Stimulated activated CD8-positive, alpha-beta memory T cell treated with anti-CD3 and anti-CD28 coated beads, Interleukin-2, amount 100 ng/mL, for 48 hours (primary cell): ENCODE measurements at regions not wholly inside any gene's neighbourhood (a gene's known extent, or its start where the extent isn't known, plus 50 kb on each side); places are given as distances from the start of the nearest gene placed in this dataset.
"Not testable (repeated sequence)": the region's sequence is repeated elsewhere in the genome, so short reads cannot be mapped to it uniquely, and the experiment has no call there.

ENCODE experiments used
- DNase-seq, 2 donors: peaks; one replicate each; pipeline ENCODE4 v3.0.0-alpha.2; 2020; ENCODE audit warnings: low read depth in 2 of 2

DNA sequence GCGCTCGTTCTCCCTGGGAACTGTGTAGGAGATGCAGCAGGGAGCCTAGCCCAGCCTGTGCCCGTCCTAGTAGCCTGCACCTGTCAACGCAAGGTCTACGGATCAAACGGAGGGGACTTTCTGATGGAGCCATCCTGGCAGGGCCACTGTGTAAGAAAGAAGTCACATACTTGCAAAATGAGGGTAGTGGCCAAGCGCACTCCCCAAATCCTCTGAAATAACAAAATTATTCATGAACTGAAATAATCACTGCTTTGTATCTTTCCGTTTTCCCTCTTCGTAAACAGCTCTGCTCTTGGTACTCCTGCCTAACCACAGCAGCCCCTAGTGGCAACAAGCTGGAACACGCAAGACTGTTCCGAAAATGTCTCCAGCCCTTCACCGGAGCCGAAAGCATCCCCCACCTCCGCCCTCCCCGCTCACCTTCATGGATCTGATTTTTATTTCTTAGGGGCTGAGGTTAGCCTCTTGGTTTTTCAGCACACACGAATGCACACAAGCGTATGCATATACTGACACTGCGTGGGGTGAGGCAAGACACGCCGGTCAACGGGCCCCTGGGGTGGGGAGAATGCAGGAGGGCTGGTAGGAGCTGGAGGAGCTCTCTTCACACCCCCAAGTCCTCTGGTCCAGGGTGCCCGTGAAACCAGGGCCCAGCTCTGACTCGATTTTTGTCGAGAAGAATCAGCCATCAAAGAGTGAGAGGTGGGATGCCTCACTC is 100.8 kb downstream of the ABCC12 start:
- DNase-seq = peak in 1 of 2 donors; percentile 9

GRCh38 chr16:48053418-48053745 is 102.4 kb downstream of the ABCC12 start:
- no peak for DNase-seq

- no peak for DNase-seq
Measured at GRCh38 chr16:48052731-48053417, 102.9 kb downstream of the ABCC12 start.

- no peak for DNase-seq
Measured at GRCh38 chr16:48050871-48051270, 104.9 kb downstream of the ABCC12 start.

GRCh38 chr16:48049847-48050246 is 105.9 kb downstream of the ABCC12 start:
- DNase-seq = no peak

GRCh38 chr16:48047720-48048119 is 108.1 kb downstream of the ABCC12 start:
- no peak for DNase-seq

DNA sequence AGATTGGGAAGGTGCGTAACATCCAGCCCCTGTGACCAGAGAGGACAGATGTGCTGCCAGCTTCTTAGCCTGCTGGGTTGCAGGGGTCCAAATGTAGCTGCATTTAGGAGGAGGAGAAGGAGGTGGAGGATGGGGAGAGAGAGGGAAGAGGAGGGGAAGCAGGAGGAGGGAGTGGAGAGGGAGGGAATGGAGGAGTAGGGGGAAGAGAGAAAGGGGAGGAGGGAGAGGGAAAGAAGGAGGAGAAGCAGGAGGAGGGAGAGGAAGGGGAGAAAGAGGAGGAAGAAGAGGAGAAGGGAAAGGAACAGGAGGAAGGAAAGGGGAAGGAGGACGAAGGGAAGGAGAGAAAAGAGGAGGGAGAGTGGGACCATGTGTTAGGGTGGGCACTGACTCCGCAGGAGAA is 108.6 kb downstream of the ABCC12 start:
- no peak for DNase-seq

DNA sequence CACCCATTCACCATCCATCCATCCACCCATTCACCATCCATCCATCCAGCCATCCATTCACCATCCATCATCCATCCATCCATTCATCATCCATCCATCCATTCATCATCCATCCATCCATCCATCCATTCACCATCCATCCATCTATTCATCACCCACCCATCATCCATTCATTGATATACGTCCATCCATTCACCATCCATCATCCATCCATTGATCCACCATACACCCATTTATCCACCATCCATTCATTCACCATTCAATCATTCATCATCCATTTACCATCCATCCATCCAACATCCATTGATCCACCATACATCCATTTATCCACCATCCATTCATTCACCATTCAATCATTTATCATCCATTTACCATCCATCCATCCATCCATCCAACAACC is 111.7 kb downstream of the ABCC12 start:
- no peak for DNase-seq

DNA sequence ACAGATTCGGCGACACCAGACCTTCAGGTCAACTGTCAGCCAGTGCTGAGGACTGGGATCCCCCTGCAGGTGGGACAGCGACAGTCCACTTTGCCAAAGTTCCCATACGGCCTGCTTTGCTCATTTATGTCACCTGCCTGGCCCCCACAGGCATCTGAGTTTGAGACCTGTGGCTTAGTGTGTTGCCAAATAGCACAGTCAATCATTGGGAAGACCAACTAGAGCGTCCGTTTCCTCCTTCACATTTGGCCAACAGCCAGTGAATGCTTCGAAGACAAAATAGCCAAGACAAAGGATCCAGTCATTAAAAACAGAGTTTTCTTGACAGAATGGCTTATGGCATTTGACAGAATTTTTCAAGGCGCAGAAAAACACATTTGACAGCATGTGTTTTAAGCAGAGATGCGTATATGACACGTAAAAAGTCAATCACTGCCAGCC is 113.8 kb downstream of the ABCC12 start:
- no peak for DNase-seq

DNA sequence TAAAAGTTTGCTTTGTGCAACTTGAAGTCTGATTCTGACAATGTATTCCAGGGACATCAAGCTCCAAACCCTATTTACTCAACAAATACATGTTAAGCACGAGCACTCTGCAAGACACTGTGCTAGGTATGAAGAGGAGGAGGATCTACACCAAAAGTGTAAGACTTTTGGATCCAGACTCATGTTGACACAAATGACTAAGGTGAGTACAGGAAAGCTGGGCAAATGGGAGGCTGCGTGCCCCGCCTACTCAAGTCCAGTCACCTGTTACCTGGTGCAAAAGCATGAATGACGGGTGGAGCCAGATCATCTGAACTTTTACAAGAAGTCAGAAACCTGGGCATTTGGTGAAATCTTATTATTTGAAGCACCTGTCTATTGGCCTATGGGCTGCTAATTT is 120.7 kb downstream of the ABCC12 start:
- DNase-seq = no peak

DNA sequence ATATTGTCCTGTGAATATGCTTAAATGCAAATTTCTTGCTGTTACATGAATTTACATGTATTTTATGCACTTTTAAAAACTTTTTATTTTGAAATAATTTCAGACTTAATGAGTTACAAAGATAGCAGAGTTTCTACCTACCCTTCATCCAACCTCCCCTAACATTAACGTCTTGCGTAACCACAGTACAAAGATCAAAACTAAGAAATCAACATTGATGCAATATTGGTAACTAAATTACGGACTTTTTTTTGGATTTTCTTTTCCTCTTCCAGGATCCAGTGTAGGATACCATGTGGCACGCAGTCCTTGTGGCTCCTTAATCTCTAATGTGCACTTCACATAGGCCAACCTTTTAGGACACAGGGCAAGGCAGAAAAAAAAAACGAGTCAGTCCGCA is 124.9 kb downstream of the ABCC12 start:
- DNase-seq = no peak

- DNase-seq = no peak
Measured at GRCh38 chr16:48029768-48030167, 126.0 kb downstream of the ABCC12 start.

- no peak for DNase-seq
Measured at GRCh38 chr16:48025359-48025758, 130.4 kb downstream of the ABCC12 start.

DNA sequence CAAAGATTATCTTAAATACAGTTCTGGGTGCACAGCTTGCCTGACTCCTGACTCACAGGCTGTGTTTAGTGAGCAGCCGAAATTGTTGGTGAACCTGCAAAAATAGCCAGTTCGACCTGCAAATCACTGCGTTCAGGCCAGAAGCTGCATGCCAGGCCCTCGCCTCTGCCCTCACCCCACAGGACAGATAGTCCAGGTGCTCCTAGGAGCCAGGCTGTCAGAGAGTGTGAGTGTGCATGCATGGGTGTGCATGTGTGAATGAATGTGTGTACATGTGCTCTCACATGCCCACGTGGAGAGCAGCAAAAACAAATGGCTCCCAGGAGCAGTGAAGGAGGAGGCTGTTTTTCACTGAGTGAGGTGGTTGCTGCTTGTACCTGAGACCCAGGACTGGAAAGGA is 131.8 kb downstream of the ABCC12 start:
- no peak for DNase-seq

- no peak for DNase-seq
Measured at GRCh38 chr16:48022496-48022895, 133.3 kb downstream of the ABCC12 start.

- DNase-seq = not testable (repeated sequence)
Measured at GRCh38 chr16:48020617-48021016, 135.2 kb downstream of the ABCC12 start.

- no peak for DNase-seq
Measured at GRCh38 chr16:48014349-48015135, 141.3 kb downstream of the ABCC12 start.

GRCh38 chr16:48013491-48013901 is 142.3 kb downstream of the ABCC12 start:
- no peak for DNase-seq

DNA sequence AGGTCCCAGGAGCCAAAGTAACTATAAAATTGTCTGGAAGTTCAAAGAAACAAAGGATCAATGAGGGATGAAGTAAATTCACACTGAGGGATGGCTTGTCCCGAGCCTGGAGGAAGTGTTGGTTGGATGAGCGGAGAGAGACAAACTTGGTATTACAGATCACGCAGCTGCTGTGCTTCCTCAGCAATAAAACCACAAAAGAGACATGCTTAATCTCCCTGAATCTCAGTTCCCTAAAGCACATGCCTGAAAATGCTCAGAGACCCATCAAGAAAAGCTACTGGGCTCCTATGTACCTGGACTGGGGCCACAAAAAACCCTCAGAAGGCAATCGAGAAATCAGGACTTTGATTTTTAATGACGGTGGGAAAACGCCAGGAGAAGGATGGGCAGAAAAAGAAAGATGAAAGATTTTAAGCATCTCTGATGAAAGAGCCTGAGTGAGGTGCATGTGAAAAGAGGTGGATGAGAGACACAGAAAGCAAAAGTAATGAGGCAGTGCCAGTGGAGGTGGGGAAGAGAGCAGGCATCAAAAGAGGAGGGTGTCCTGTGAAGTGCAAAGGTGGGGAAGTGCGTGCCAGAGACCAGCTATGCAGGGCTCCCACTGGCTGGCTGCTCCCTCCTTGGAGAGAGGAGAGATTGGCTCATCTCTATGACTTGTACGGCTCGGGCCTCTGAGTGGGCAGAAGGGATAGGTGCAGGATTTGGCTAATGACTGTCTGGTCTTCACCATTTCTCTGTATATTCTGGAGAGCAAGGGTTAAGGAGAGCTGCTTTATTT is 143.7 kb downstream of the ABCC12 start:
- no peak for DNase-seq

- no peak for DNase-seq
Measured at GRCh38 chr16:48011466-48011865, 144.3 kb downstream of the ABCC12 start.

DNA sequence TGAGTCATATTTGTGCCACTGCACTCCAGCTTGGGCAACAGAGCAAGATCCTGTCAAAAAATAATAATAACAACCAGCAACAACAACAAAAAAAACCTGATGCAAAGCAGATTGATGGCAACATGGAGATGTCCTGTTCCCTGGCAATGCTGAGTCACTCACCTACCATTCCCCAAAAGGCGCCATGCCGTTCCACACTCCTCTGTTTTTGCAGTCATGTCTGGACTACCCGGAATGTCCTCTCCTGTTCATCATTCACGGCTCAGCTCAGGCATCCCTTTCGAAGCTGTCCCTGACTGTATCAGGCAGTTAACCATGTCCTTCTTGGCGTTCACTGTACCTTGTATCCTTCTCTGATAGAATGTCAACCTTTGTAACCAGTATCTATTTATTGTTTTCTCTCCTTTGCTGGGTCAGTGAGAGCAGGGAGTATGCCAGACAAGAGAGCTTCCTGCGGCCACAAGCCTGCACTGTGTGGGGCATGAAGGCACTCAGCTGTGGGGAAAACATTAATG is 147.7 kb downstream of the ABCC12 start:
- no peak for DNase-seq
